Stomach (tissue), 8 donors: ENCODE measurements at regions not wholly inside any gene's neighbourhood (a gene's known extent, or its start where the extent isn't known, plus 50 kb on each side); places are given as distances from the start of the nearest gene placed in this dataset.

Experiments
- DNase-seq, 2 donors: peaks; one replicate each; pipeline versions ENCODE4 v3.0.0 to v3.0.0-alpha.2; 2013 to 2019
- H3K27ac ChIP-seq, 5 donors: fragments of 200-600 bp in 4 of 5; sonication (generic) in 4 of 5; one replicate each; pipeline ENCODE4 v1.5.1; 2013 to 2019; ENCODE audit warnings: mild to moderate bottlenecking in 1 of 5, moderate library complexity in 1 of 5
- H3K27me3 ChIP-seq, 3 donors: fragments of 200-600 bp; sonication (generic); one replicate each; pipeline ENCODE4 v1.5.1; 2017 to 2019; ENCODE audit warnings: mixed run types in 1 of 3
- H3K36me3 ChIP-seq, 4 donors: fragments of 200-600 bp; sonication (generic); 1 replicate in 3 of 4; 2 replicates in 1 of 4; pipeline ENCODE4 v1.5.1; 2016 to 2019
- H3K4me1 ChIP-seq, 4 donors: fragments of 200-600 bp; sonication (generic); one replicate each; pipeline ENCODE4 v1.5.1; 2016 to 2019
- H3K4me3 ChIP-seq, 4 donors: fragments of 200-600 bp; sonication (generic) in 3 of 4; one replicate each; pipeline ENCODE4 v1.5.1; 2016 to 2019; ENCODE audit warnings: mild to moderate bottlenecking in 1 of 4
- H3K9me3 ChIP-seq, 4 donors: fragments of 200-600 bp; sonication (generic); one replicate each; pipeline ENCODE4 v1.5.1; 2016 to 2019
- EP300 ChIP-seq: sonication (generic); formaldehyde crosslinking; IDR thresholded peaks from one replicate; pipeline ENCODE4 v1.6.1; 2017; ENCODE audit warnings: antibody characterized with exemption
- POLR2A ChIP-seq, 4 donors: fragments of 450-650 bp; IDR thresholded peaks; one replicate each; pipeline ENCODE4 v1.6.1; 2016; ENCODE audit warnings: antibody characterized with exemption in 4 of 4, control low read depth in 2 of 4, mild to moderate bottlenecking in 1 of 4, moderate library complexity in 1 of 4
- POLR2AphosphoS5 ChIP-seq, 3 donors: sonication (generic); formaldehyde crosslinking; IDR thresholded peaks; one replicate each; pipeline ENCODE4 v1.6.1; 2016; ENCODE audit warnings: antibody characterized with exemption in 3 of 3
- WGBS, 5 donors: extraction: QIAGEN DNeasy Blood & Tissue Kit in 3 of 5; methylation state at CpG; one replicate each; pipeline versions ENCODE4 v1.1.5 to v1.1.7; 2013 to 2018; 5-methylcytosine and 5-hydroxymethylcytosine counted together
- intact Hi-C: fragments of 100-400 bp; cut with DNase I; formaldehyde crosslinking; loops from one replicate; pipeline ENCODE4 v1.15.1; 2023; ENCODE audit warnings: low total_unique reads
- TF ChIP-seq, protein P1 (sequence below), 7 experiments: fragments of 450-650 bp in 4 of 7; fragments of 200-600 bp in 3 of 7; sonication (generic) in 3 of 7; IDR thresholded peaks; one replicate each; pipeline ENCODE4 v1.5.1; 2016 to 2019; ENCODE audit warnings: antibody characterized with exemption in 7 of 7, control low read depth in 2 of 7, mild to moderate bottlenecking in 1 of 7
- donor health status: healthy with polysubstance abuse.
- donor health status: Bipolar disorder and iron deficiency.
- donor health status: healthy.

DNA sequence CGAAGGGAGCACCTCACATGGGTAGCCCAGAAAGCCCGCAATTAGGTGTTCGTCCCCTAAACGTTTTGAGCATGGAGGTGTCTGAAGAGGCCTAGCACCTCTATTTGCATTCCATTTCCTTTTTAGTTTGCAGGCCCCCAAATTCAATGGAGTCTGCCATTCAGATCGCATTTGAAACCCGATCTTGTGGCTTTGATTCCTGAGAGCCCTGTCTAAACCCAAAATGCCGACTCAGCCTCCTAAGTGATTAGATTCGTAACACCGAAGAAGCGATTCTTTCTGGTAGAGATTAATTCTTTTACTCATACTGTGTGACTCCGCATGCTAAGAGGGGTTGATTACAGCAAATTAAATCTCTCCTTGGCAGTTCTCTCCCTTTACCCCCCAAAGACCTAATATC lies 415.2 kb upstream of the KAZN start:
- TF ChIP-seq EP300 (no peak), POLR2AphosphoS5 (IDR thresholded peaks at IDR 0.05) (no peak), POLR2A (IDR thresholded peaks at IDR 0.05) (no peak)
- TF ChIP-seq, protein P1, sequence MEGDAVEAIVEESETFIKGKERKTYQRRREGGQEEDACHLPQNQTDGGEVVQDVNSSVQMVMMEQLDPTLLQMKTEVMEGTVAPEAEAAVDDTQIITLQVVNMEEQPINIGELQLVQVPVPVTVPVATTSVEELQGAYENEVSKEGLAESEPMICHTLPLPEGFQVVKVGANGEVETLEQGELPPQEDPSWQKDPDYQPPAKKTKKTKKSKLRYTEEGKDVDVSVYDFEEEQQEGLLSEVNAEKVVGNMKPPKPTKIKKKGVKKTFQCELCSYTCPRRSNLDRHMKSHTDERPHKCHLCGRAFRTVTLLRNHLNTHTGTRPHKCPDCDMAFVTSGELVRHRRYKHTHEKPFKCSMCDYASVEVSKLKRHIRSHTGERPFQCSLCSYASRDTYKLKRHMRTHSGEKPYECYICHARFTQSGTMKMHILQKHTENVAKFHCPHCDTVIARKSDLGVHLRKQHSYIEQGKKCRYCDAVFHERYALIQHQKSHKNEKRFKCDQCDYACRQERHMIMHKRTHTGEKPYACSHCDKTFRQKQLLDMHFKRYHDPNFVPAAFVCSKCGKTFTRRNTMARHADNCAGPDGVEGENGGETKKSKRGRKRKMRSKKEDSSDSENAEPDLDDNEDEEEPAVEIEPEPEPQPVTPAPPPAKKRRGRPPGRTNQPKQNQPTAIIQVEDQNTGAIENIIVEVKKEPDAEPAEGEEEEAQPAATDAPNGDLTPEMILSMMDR (IDR thresholded peaks at IDR 0.05): no peak
- Histone ChIP-seq H3K4me1 (no peaks in the 10 kb centered on the region), H3K9me3 (no peaks in the 10 kb centered on the region), H3K27ac (no peak overlapping the region), H3K4me3 (no peak overlapping the region), H3K27me3 (no peaks in the 10 kb centered on the region), H3K36me3 (no peaks in the 10 kb centered on the region)
- DNase-seq: no peak
- intact Hi-C loops: no loop called here
- WGBS, 5 donors: 82 to 86% (median 84%) methylated on average over 11 of the region's 11 CpGs

DNA sequence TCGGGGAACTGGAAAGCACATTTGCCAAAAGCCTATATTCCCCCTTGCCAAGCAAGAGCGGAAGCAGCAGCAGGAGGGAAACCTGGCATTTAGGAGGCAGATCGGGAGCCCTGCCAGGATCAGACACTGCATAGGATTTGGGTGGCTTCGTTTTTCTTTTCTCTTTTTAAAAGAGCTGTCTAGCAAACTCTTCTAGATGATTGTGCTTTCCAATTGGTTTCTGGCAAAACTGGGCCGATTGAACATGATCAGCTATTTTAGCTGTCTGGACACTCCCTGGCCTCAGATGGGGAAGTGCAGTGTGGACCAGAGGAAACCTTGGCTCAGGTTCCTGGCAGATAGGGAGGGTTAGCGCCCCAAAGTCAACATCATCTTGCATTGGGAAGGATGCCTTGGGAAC lies 414.0 kb upstream of the KAZN start:
- H3K9me3 ChIP-seq: no peaks in the 10 kb centered on the region
- H3K4me1 ChIP-seq: no peaks in the 10 kb centered on the region
- peak overlapping the region in 2 of 5 donors; percentile 7 to 54 for H3K27ac ChIP-seq
- no peaks in the 10 kb centered on the region for H3K27me3 ChIP-seq
- peak in 1 of 2 donors; percentile 10 for DNase-seq
- intact Hi-C loops: no loop called here
- TF ChIP-seq, protein P1 (IDR thresholded peaks at IDR 0.05): no peak
- TF ChIP-seq EP300 (no peak), POLR2AphosphoS5 (IDR thresholded peaks at IDR 0.05) (no peak), POLR2A (IDR thresholded peaks at IDR 0.05) (no peak)
- no peak overlapping the region for H3K4me3 ChIP-seq
- H3K36me3 ChIP-seq: no peaks in the 10 kb centered on the region
- 55 to 76% (median 67%) methylated on average over 6 of the region's 6 CpGs for WGBS, 5 donors

DNA sequence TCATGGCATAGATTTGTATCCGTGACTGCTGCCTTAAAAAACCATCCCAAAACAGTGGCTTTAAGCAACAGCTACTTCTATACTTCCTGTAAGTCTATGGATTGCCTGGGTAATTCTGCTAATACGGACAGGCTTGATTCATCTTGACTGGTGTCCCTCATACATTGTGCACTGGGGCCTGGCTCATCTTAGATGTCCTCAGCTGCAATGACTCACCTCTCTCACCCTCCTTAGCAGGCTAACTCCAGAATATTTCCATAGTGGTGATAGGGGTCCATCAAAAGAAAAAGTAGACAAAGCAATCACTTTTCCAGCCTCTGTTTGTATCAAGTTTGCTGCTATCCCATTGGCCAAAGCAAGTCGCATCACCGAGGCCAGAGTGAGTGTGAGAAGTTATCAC lies 409.1 kb upstream of the KAZN start:
- no peak for TF ChIP-seq POLR2A (IDR thresholded peaks at IDR 0.05)
- TF ChIP-seq POLR2AphosphoS5 (IDR thresholded peaks at IDR 0.05): no peak
- TF ChIP-seq, protein P1 (IDR thresholded peaks at IDR 0.05): no peak
- no peak for TF ChIP-seq EP300

DNA sequence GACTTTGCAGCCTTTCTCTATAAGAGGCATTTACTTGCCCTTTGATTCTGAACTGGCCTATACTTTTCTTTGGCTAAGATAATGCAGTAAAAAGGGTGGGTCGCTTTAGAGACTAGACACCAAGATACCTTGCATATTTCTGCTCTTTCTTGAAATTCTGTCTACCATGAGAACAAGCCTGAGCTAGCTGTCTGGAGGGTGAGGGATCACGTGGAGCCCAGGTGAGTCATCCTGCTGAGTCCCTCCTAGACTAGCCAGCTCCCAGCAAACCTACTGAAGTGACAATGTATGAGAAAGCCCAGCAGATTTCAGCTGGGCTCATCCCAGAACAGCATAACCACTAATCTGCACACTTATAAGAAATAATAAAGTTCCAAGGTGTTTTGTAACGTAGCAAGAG lies 408.0 kb upstream of the KAZN start:
- no peaks in the 10 kb centered on the region for H3K36me3 ChIP-seq
- no peak overlapping the region for H3K27ac ChIP-seq
- no peak overlapping the region for H3K4me3 ChIP-seq
- WGBS, 5 donors: 41 to 55% (median 53%) methylated on average over 3 of the region's 3 CpGs
- intact Hi-C loops: no loop called here
- no peaks in the 10 kb centered on the region for H3K9me3 ChIP-seq
- H3K4me1 ChIP-seq: no peaks in the 10 kb centered on the region
- TF ChIP-seq, protein P1 (IDR thresholded peaks at IDR 0.05): no peak
- TF ChIP-seq EP300: no peak
- TF ChIP-seq POLR2A (IDR thresholded peaks at IDR 0.05): no peak
- no peak for TF ChIP-seq POLR2AphosphoS5 (IDR thresholded peaks at IDR 0.05)
- no peaks in the 10 kb centered on the region for H3K27me3 ChIP-seq
- DNase-seq: peak in 1 of 2 donors; percentile 6

More for the DNA sequence above, 409.1 kb upstream of the KAZN start:
- intact Hi-C loops: no loop called here
- no peaks in the 10 kb centered on the region for H3K36me3 ChIP-seq
- no peak overlapping the region for H3K4me3 ChIP-seq
- no peaks in the 10 kb centered on the region for H3K9me3 ChIP-seq
- H3K27me3 ChIP-seq: no peaks in the 10 kb centered on the region
- no peak for DNase-seq
- 86 to 92% (median 90%) methylated on average over 4 of the region's 4 CpGs for WGBS, 5 donors
- no peak overlapping the region for H3K27ac ChIP-seq
- H3K4me1 ChIP-seq: no peaks in the 10 kb centered on the region
